C4-2B (cell line): ENCODE measurements at regions not wholly inside any gene's neighbourhood (a gene's known extent, or its start where the extent isn't known, plus 50 kb on each side); places are given as distances from the start of the nearest gene placed in this dataset.
"Not testable (repeated sequence)": the region's sequence is repeated elsewhere in the genome, so short reads cannot be mapped to it uniquely, and the experiment has no call there.

ENCODE experiments used
- ZFX ChIP-seq: fragments of 450-650 bp; IDR thresholded peaks from 2 replicates; pipeline ENCODE4 v1.6.1; 2017
- TF ChIP-seq, protein P1 (sequence below): fragments of 450-650 bp; conservative IDR thresholded peaks from 2 replicates; pipeline ENCODE4 v1.5.1; 2017; ENCODE audit warnings: mild to moderate bottlenecking

- TF ChIP-seq, protein P1, sequence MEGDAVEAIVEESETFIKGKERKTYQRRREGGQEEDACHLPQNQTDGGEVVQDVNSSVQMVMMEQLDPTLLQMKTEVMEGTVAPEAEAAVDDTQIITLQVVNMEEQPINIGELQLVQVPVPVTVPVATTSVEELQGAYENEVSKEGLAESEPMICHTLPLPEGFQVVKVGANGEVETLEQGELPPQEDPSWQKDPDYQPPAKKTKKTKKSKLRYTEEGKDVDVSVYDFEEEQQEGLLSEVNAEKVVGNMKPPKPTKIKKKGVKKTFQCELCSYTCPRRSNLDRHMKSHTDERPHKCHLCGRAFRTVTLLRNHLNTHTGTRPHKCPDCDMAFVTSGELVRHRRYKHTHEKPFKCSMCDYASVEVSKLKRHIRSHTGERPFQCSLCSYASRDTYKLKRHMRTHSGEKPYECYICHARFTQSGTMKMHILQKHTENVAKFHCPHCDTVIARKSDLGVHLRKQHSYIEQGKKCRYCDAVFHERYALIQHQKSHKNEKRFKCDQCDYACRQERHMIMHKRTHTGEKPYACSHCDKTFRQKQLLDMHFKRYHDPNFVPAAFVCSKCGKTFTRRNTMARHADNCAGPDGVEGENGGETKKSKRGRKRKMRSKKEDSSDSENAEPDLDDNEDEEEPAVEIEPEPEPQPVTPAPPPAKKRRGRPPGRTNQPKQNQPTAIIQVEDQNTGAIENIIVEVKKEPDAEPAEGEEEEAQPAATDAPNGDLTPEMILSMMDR: not testable (repeated sequence)
- TF ChIP-seq ZFX: not testable (repeated sequence)
Measured at GRCh38 chr1:840592-840991, 83.1 kb upstream of the SAMD11 start.
